ENCODE measurements at regions not wholly inside any gene's neighbourhood (a gene's known extent, or its start where the extent isn't known, plus 50 kb on each side); places are given as distances from the start of the nearest gene placed in this dataset.

DNA sequence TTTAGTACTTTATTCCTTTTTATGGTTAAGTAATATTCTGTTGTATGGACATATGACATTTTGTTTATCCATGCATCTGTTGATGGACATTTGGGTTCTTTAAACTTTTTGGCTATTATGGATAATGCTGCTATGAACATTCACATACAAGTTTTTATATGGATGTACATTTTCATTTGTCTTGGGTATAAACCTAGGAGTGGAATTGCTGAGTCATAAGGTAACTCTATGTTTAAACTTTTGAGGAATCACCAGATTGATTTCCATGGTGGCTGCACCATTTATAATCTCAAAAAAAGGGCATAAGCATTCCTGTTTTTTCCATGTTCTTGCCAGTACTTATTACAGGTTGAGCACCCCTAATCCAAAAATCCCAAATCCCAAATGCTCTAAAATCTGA, 90.3 kb upstream of the CRHR1 start:
- H3K27ac ChIP-seq = no peak overlapping the region
- H3K79me2 ChIP-seq = no peaks in the 10 kb centered on the region
- H3K9me2 ChIP-seq (replicated peaks; ENCODE audit: insufficient read depth) = no peaks in the 10 kb centered on the region
- H3K4me2 ChIP-seq = no peak overlapping the region
- H3K4me1 ChIP-seq (ENCODE audit: insufficient read depth) = no peaks in the 10 kb centered on the region
- no peaks in the 10 kb centered on the region for H3K9me3 ChIP-seq (ENCODE audit: low read depth)
- H2AFZ ChIP-seq = no peak overlapping the region
- H3K27me3 ChIP-seq = peaks cover 36% of the 10 kb centered on the region
- TF ChIP-seq CTCF (IDR thresholded peaks at IDR 0.05; ENCODE audit: poor library complexity) (no peak), EZH2phosphoT487 (IDR thresholded peaks at IDR 0.05; ENCODE audit: low read depth, severe bottlenecking, unreplicated experiment) (no peak), EZH2 (IDR thresholded peaks at IDR 0.05; ENCODE audit: borderline replicate concordance) (no peak)
- no peak for DNase-seq (ENCODE audit: low spot score)
- no peak overlapping the region for H3K4me3 ChIP-seq
- H4K20me1 ChIP-seq (ENCODE audit: insufficient read depth, poor library complexity, severe bottlenecking) = no peaks in the 10 kb centered on the region
- H3K36me3 ChIP-seq (replicated peaks; ENCODE audit: insufficient read depth, low read depth) = no peaks in the 10 kb centered on the region

- Histone ChIP-seq H3K27me3 (peaks cover 10% of the 10 kb centered on the region), H3K9me3 (ENCODE audit: low read depth) (no peaks in the 10 kb centered on the region), H3K4me3 (no peak overlapping the region), H3K4me2 (no peak overlapping the region), H3K9me2 (replicated peaks; ENCODE audit: insufficient read depth) (no peaks in the 10 kb centered on the region), H2AFZ (no peak overlapping the region), H4K20me1 (ENCODE audit: insufficient read depth, poor library complexity, severe bottlenecking) (no peaks in the 10 kb centered on the region), H3K36me3 (replicated peaks; ENCODE audit: insufficient read depth, low read depth) (no peaks in the 10 kb centered on the region), H3K4me1 (ENCODE audit: insufficient read depth) (no peaks in the 10 kb centered on the region), H3K27ac (no peak overlapping the region), H3K79me2 (no peaks in the 10 kb centered on the region)
- TF ChIP-seq EZH2 (IDR thresholded peaks at IDR 0.05; ENCODE audit: borderline replicate concordance) (no peak), CTCF (IDR thresholded peaks at IDR 0.05; ENCODE audit: poor library complexity) (no peak), EZH2phosphoT487 (IDR thresholded peaks at IDR 0.05; ENCODE audit: low read depth, severe bottlenecking, unreplicated experiment) (no peak)
- no peak for DNase-seq (ENCODE audit: low spot score)
Measured at GRCh38 chr17:45696442-45696841, 87.7 kb upstream of the CRHR1 start.

GRCh38 chr17:45697076-45697475, 87.0 kb upstream of the CRHR1 start:
- H3K27me3 ChIP-seq = peaks cover 10% of the 10 kb centered on the region
- no peaks in the 10 kb centered on the region for H4K20me1 ChIP-seq (ENCODE audit: insufficient read depth, poor library complexity, severe bottlenecking)
- WGBS (ENCODE audit: low lambda C conversion rate, missing lambda C conversion rate) = no CpG with 5 or more reads among the region's 1 CpG
- H3K27ac ChIP-seq = no peak overlapping the region
- no peak overlapping the region for H3K4me3 ChIP-seq
- TF ChIP-seq EZH2phosphoT487 (IDR thresholded peaks at IDR 0.05; ENCODE audit: low read depth, severe bottlenecking, unreplicated experiment) = no peak
- TF ChIP-seq CTCF (IDR thresholded peaks at IDR 0.05; ENCODE audit: poor library complexity) = no peak
- TF ChIP-seq EZH2 (IDR thresholded peaks at IDR 0.05; ENCODE audit: borderline replicate concordance) = no peak
- H3K4me2 ChIP-seq = no peak overlapping the region
- DNase-seq (ENCODE audit: low spot score) = no peak
- no peaks in the 10 kb centered on the region for H3K4me1 ChIP-seq (ENCODE audit: insufficient read depth)
- no peaks in the 10 kb centered on the region for H3K79me2 ChIP-seq
- no peaks in the 10 kb centered on the region for H3K36me3 ChIP-seq (replicated peaks; ENCODE audit: insufficient read depth, low read depth)
- H3K9me2 ChIP-seq (replicated peaks; ENCODE audit: insufficient read depth) = no peaks in the 10 kb centered on the region
- H3K9me3 ChIP-seq (ENCODE audit: low read depth) = no peaks in the 10 kb centered on the region
- no peak overlapping the region for H2AFZ ChIP-seq
